ENCODE measurements at regions not wholly inside any gene's neighbourhood (a gene's known extent, or its start where the extent isn't known, plus 50 kb on each side); places are given as distances from the start of the nearest gene placed in this dataset.

- TF ChIP-seq CTCF (IDR thresholded peaks at IDR 0.05) (no peak), POLR2A (IDR thresholded peaks at IDR 0.05) (no peak), POLR2AphosphoS5 (IDR thresholded peaks at IDR 0.05) (peak in 1 of 3 donors; percentile 22)
Observed at GRCh38 chr16:80462917-80463316, 77.9 kb upstream of the DYNLRB2 start.
